ELR (cell line): ENCODE measurements at regions not wholly inside any gene's neighbourhood (a gene's known extent, or its start where the extent isn't known, plus 50 kb on each side); places are given as distances from the start of the nearest gene placed in this dataset.
"Not testable (repeated sequence)": the region's sequence is repeated elsewhere in the genome, so short reads cannot be mapped to it uniquely, and the experiment has no call there.

ENCODE experiments used
- DNase-seq: peaks from one replicate; pipeline ENCODE4 v3.0.0-alpha.2; 2015; ENCODE audit warnings: low read depth

DNA sequence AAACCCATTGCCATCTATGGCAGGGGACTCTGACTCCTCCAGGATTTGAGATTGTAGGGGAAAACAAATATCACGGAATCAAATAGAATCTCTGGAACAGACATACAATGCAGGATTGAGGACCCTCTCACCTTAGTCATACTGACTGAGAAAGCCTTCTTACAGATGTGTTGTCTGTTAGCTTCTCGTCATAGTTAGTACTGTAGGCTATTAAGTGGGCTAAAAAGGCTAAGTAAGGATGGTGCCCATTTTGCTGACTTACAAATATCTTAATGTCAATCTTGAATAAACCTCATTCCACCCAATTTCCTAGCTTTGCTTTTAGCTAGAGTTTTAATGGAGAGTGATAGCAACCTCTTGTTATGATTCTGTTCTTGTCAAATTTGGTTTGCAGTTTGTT is 352.4 kb downstream of the QKI start:
- DNase-seq: no peak

DNA sequence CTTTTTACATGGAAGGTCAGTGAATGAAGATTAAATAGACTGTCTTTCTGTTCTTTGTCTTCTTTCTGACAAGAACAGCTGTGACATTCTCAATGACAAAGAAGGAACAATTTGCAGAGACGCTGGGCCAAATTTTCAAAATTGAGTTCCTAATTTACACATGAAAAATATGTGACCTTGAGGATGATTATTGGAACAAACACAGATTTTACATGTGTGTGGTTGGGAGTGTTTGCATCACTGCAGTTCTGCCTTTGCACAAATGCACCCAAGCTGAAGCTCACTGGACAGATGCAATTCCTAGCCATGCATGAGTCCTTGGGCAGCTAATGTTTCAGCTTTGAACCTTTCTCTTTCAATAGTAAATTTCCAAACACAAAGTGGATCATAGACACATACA is 350.8 kb downstream of the QKI start:
- no peak for DNase-seq

DNA sequence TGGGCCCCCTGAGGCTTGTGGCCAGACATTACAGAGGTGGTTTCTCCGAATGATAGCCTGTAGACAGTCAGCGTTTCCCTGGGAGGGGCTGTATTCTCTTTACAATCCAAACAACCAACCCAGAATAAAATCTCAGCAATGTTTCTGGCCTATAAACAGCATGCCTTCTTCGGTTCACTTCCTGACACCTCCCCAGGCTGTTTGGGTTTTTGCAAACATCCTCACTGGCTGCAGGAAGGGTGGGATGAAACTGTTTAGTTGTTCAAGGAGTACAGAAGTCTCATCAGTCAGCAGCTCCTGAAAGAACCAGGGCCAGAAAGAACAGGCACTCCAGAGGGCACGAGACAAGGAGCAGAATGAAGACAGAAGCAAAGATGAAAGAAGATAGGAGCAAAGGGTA is 350.0 kb downstream of the QKI start:
- DNase-seq: no peak

DNA sequence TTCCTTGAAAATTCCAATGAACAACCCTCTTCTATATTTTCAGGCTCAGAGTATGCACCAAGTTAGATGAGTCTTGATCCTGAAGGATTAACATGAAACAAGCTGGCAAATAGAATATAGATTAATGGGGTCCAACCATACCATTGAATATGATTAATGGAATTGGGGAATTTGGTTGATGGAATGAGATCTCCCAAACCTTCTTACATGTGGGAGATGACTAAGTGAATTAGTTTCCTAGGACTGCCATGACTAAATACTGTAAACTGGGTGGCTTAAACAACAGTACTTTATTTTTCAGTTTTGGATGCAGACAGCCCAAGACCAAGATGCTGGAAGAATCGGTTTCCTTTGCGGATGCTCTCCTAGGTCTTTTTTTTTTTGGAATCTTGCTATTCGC is 347.0 kb downstream of the QKI start:
- peak; percentile 63 for DNase-seq

DNA sequence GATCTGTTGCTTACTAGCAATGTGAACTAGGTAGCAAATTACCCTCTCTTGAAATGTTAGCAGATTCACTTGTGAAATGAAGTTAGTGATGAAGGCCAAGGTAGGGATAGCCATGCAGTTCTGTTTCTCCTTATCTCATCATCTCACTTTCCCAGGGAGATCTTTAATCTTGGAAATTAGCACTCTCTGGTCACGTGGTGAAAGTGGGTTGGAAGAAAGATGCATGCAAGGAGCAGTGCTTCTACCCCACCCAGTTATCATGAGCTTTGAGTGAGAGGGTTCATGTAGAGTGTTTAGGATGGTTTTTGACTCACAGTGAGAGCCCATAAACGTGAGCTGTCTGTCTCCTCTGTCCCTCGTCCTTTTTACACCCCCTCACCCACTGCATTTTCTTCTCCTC is 346.3 kb downstream of the QKI start:
- no peak for DNase-seq

DNA sequence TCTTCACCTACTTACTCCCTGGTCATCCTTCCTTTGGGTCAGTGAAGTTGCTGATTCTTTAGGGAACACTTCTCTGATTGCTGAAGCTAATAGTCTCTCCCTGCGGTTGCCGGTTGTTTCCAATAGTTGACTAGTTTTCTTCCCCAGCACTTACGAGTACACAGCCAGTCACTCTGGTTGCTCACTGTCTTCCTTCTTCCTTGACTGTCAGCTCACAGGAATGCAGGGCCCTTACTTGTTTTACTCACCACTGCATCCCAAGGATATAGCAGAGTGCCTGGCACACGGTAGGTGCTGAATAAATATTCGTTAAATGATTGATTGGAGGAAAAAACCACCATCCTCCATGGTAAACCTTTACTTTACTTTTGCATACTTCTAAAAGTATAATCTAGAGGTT is 345.0 kb downstream of the QKI start:
- DNase-seq: peak; percentile 84

DNA sequence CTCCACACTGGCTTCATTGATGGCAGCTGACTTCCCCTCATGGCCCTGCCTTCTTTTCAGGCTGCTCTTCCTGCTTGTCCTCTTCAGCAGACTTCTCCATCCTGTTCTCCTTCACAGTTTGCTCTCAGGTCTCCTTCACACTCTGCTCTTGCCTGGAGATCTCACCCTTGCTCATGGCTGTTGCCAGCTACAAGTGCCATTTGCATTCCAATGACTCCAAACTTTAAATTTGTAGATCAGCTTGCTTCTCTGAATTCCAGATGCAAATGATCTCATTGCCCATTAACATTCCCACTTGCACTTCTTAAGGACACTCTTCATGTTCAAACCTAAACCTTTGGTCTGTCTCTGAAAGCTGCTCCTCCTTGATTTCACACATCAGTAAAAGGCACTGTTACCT is 343.0 kb downstream of the QKI start:
- DNase-seq: no peak

DNA sequence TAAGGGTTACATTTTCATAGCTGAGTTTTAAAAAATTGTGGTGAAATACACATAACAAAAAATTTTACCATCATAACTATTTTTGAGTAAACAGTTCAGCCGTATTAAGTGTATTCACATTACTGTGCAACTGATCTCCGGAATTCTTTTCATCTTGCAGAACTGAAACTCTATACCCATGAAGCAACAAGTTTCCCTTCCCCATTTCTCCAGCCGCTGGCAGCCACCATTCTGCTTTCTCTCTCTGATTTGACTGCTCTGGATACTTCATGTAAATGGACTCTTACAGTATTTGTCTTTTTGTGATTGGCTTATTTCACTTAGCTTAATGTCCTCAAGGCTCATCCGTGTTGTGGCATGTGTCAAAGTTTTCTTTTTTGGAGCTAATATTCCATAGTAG is 341.6 kb downstream of the QKI start:
- DNase-seq: no peak

DNA sequence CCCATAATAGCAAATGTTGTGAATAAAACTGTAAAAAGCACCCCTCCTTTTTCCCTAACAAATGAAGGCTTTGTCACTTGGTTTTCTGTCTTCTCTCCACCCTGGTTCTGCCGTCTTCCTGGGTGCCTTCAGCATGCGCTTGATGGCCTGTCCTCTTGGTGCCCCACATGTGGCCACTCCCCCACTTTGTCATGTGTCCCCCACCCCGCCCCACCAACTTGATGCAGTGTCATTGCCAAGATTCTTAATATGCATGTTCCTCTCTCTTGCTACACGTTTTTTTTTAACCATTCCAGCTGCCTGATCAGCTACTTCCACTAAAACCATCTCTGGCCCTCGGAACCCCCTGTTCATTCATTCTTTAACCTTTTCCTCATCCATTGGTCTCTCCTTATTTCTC is 340.3 kb downstream of the QKI start:
- no peak for DNase-seq

DNA sequence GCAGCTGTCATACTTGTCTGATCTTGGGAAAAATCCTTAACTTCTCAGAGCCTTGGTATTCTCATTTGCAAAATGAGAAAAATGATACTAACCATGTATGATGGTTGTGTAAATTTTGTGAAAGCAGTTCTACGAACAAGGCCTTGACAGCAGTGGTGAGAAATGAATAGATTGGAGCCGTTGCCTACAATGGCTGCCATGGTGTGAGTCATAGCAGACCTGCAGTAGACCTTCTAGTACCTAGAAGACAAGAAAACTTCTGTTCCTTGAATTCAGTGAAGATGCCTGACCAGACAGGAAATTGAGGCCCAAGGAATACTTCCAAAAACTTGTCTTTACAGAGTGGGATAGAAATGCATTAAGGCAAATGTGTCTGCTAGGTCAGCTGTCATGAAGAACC is 338.9 kb downstream of the QKI start:
- DNase-seq: no peak

DNA sequence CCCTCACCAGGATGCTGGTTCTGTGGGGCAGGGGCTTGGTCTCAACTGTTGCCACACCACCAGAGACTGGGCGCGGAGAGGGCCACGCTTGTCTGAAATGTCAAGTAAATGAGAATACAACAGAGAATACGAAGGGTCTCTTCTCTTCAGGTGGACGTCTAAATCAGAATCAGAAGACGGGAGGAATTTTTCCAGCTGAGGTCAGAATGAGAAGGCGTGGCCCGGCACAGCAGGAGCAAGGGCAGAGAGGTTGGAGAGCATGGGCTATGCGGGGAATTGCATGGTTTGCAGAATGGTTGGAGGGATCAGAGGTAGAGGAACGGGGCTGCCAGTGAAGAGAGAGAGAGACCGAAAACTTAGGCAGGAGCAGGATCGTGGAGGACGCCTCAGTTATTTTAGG is 337.9 kb downstream of the QKI start:
- DNase-seq: no peak

DNA sequence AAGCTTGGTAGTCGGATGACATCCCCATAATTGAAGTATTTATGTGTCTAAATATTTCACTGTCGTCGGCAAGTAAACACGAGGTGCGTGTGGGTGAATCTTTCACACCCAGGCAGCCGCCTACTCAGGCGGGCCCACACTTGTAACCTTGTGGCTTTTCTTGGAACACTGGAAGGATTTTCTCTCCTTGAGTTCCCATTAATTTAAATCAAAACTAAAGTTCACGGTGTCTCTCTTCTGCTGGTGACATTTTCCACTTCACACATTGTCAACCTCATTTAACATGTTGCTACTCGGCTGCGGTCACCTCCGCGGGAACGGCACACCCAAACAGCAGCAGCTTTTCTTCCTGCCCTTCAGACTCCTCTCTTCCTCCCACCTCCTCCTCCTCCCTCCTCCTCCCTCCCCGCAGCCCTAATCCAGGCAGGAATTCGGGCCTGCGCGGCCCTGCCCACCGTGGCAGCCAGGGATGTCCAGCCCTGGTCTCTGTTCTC is 336.6 kb downstream of the QKI start:
- DNase-seq: no peak

DNA sequence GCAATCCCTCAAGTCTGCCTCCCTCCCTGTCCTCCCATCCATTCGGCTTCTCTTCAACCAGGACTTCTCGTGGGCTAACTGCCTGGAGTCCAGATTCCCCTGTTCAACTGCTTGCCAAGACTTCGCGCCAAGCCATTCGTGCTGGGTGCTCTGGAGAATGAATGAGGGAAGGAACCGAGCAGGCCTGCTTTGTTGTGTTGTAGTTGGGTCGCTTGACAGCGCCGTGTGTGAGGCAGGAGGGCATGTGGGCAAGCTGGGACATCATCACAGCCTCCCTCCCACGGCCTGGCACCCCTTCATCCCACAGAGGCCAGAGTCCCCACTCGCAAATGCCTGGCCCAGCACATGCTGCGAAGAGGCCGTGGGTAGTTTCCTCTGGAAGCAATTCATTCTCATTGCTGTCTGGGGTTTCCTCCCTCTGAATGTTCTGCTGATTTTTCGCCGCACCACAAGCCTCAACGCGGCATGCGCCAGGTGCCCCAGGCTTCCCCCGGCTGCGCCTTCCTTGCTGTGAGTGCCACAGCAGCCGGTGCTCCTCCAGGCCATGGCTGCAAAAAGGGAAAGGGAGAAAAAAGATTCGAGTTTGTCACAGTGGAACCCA is 336.0 kb downstream of the QKI start:
- no peak for DNase-seq

DNA sequence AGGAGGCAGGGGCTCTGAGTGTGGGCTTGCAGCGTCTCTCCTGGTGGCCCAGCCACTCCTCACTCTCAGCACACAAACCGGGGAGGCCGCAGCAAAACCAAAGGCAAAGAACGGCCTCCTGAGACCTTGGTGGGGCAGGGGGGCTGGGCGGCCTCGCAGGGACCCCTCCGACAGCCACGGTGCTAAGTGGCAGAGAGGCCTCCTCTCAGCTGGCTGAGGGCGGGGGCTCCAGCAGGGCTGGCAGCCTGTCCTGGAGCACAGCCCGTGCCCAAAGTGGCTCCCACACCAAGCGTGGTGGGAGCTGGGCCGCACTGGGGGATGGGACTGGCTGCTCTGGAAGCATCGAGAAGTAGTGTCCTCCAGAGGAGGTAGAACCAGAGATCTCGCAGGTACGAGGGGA is 334.4 kb downstream of the QKI start:
- DNase-seq: no peak

DNA sequence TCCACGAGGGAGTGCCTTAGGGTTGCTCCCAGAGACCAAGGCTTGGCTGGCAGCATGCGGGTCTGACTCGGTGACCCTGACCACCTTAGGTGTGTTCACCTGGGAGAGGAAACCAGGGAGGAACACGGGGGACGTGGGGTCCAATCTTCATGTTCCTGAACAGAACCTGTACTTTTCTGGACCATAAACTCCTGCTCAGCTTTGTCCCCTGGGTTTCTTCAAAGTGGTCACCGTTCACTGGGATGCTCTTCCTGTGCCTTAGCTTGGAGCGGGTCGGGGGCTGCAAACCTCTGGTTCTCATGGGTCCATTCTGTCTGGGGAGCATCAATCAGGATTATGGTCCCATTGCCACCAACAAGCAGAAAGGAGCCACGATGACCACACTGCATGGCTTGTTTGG is 333.5 kb downstream of the QKI start:
- no peak for DNase-seq

DNA sequence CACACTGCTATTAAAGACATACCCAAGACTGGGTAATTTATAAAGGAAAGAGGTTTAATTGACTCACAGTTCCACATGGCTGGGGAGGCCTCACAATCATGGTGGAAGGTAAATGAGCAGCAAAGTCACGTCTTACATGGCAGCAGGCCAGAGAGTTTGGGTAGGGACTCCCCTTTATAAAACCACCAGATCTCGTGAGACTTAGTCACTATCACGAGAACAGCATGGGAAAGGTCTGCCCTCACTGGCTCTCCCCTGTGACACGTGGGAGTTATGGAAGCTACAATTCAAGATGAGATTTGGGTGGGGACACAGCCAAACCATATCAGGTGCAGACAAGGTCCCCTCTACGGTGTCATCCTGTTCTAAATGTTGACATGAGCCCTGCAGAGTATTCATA is 332.5 kb downstream of the QKI start:
- DNase-seq: not testable (repeated sequence)

DNA sequence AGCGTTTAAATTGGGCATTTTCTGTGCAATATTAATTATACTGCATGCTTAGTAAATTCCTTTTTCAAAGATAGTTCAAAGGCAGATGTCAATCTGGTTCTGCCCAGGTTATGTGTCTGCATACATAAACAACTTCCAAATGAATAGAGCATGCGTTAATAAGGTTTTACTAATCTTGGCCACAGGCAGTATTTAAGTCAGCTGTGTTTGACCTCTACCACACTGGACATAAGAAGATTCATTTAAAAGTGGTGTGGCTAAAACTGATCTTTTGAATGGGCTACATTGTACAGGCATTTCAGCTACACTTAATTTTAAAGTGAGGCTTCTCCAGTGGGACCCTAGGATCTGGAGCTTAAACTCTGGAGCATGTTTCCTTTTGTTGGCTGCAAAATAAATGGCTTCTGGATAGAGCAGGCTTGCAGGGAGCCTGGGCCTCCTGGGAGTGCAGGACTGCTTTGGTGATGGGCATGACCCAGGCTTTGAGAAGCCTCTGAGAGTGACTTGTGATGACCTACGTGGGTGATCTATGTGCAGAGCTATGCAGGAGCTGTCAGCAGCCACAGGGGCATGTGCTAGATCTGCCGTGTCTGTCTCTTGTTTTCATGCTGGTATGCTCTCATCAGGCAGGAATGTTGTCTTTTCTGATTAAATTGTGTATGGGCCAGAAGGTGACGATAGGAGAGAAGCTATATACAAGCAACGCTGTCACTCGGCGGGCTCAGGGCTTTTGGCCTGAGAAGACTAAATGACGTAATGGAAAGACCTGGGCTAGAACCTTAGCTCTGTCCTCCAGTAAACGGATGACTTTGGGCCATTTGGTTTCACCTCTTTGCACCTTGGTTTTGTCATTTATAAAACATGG is 331.2 kb downstream of the QKI start:
- DNase-seq: peak; percentile 92

DNA sequence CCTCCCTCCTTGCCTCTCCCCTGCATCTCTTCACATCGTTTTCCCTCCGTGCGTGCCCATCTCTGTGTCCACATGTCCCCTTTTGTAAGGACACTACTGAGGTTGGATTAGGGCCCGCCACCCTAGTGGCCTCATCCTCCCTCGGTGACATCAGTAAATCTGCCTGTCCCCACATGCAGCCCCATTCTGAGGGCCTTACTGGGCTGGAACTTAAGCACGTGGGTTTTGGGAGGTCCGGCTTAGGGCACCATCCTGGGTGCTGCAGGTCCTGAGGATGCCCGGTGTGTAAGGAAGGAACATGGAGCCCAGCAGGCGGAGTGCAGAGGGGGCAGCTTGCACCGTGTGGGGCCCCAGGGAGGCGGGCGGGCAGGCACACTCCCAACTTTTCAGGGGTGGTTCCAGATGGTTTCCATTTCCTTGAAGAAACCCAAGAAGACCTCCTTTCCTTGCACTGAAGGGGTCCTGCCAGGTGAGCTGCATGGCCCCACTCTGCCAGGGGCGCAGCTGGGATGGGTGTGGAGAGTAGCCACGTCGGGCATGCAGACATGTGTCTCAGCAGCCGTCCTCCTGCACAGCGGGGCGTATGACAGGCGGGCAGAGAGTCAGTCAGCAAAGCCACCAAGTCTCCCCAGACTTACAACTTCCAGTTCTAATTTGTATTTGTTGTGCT is 329.9 kb downstream of the QKI start:
- DNase-seq: no peak

DNA sequence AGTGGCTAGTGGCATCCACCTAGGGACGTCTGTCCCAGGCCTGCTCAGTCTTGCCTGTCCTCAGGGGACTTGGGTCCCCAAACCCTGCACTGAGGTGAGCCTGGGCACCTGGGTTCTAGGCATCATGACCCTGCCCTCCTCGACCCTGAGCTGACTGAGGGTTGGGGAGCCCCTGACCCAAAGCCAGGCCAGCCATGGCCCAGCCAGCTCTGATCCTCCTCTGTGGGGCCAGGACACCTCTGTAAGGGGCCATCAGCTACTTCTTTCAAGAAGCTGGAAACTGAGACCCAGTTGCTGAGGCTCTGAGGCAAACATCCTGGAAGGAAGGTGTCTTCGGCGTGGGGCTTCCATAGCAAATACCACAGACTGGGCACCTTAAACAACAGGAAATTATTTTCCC is 329.3 kb downstream of the QKI start:
- DNase-seq: no peak

DNA sequence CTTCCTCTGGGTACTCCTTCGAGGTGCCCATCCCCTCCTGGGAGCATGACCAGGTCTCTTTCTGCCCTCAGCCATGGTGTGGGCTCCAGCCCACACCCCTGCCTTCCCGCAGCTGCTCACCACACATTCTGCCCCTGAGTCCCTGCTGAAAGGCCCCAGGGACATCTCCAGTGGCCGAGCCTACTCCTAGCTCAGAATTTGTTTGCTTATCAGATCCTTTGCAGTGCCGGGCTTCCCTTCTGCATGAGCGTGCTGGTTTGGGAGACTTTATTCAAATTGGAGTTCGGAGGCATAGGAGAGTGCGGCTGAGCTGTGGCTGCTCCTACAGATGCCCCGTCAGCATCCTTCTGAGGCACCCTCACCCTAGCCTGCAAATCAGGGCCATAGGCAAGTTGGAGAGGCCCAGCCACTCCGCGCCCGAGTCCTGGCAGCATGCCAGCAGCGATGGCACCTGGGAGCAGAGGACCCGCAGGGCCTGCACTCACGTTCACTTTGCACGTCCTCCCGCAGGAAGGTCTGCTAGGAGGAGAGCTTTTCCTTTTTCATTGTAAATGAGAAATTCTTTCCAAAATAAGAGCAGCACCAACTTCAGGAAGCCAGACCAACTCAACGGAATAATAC is 327.3 kb downstream of the QKI start:
- no peak for DNase-seq

DNA sequence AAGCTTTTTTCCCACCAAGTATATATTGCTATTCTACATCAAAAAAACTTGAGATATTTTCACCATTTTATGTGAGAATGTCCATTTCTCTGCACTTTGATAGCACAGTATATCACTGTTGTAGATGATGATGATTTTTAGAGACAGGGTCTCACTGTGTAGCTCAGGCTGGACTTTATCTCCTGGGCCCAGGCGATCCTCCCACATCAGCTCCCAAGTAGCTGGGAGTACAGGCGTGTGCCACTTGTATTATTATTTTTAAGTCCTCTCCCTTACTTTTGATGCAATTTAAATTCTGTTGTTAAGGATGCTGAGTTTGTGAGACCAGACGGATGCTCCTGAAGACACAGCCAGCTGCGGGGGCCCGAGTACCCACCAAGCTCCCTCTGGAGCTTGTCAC is 326.8 kb downstream of the QKI start:
- DNase-seq: no peak

DNA sequence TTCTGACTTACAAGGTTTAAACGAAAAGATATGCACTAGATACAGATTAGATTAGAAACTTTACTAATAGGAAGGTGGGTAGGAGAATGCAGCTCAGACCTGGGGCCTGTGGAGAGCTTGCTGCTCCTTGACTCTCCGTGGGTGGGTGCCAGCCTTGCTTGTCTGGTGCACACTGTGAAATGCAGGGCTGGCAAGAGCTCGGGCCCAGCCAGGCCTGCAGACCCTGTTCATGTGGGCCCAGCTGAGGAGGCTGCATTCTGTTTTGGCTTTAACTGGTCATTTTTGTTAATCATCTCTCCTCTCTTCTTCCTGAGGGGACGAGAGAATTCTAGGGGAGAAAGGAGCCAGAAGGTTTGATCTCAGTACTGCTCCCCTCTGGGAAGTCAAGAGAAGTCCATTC is 325.4 kb downstream of the QKI start:
- no peak for DNase-seq

DNA sequence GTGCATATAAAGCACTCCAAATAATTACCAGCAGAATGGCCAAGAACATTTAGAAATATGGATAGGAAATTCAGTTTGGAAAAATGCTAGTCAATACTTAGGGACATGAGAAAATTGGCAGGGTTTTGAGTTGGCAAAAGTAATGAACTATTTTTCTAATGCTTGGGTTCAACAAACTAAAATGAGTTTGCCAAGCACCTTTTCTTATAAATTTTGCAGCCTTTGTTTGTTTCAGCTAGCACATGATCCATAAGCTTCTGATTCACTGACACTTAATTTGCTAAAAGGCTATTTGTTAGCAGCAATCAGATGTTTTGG is 324.8 kb downstream of the QKI start:
- no peak for DNase-seq
